ENCODE measurements at regions not wholly inside any gene's neighbourhood (a gene's known extent, or its start where the extent isn't known, plus 50 kb on each side); places are given as distances from the start of the nearest gene placed in this dataset.

GRCh38 chr9:29802454-29802853, 2229.2 kb upstream of the C9orf72 start:
- H2BK5ac ChIP-seq (ENCODE audit: low read depth, low read length): no peak overlapping the region
- DNase-seq (ENCODE audit: low read depth in 1 of 2, low spot score in 2 of 2) (no peak), FAIRE-seq (no peak)
- no peaks in the 10 kb centered on the region for H3K79me2 ChIP-seq (ENCODE audit: control insufficient read depth in 1 of 2, insufficient read depth in 2 of 2, low read length in 2 of 2)
- ChIA-PET CTCF (ENCODE audit: partially characterized antibody) (no interaction called here), POLR2A (ENCODE audit: partially characterized antibody) (no interaction called here)
- H2BK15ac ChIP-seq (ENCODE audit: low read length): no peak overlapping the region
- H3K4ac ChIP-seq (replicated peaks; ENCODE audit: insufficient read length, low read depth, low read length): no peak overlapping the region
- no peak overlapping the region for H3K27ac ChIP-seq (ENCODE audit: low read depth, low read length)
- H3K9me3 ChIP-seq (ENCODE audit: insufficient read depth in 2 of 2, low read depth in 1 of 2, low read length in 1 of 2): no peaks in the 10 kb centered on the region
- H4K91ac ChIP-seq (replicated peaks; ENCODE audit: insufficient read length, low read length): no peak overlapping the region
- H2AK5ac ChIP-seq (ENCODE audit: low read depth, low read length): no peak overlapping the region
- no peak overlapping the region for H4K5ac ChIP-seq (ENCODE audit: insufficient read length, low read depth, low read length)
- no peak overlapping the region for H3K4me2 ChIP-seq (ENCODE audit: insufficient read depth in 1 of 2, low read depth in 2 of 2, low read length in 2 of 2)
- no peaks in the 10 kb centered on the region for H3K27me3 ChIP-seq (replicated peaks in 1 of 4; ENCODE audit: control insufficient read depth in 3 of 4, extremely low read depth in 1 of 4, insufficient read depth in 3 of 4, low read length in 3 of 4)
- H2BK20ac ChIP-seq (ENCODE audit: low read length): no peak overlapping the region
- H2AFZ ChIP-seq (ENCODE audit: low read length): no peak overlapping the region; the same call in 1 of the 2 replicates
- no peak overlapping the region for H3K9ac ChIP-seq (replicated peaks in 1 of 4; ENCODE audit: extremely low read depth in 1 of 4, low read depth in 3 of 4, low read length in 3 of 4)
- no peak overlapping the region for H3K56ac ChIP-seq (replicated peaks; ENCODE audit: insufficient read length, low read depth, low read length)
- 98% methylated on average over 3 of the region's 3 CpGs; no CpG with 5 or more reads in 1 of the 2 experiments for WGBS, 2 experiments (ENCODE audit: extremely low coverage in 1 of 2, insufficient coverage in 1 of 2, insufficient read length in 1 of 2, insufficient replicate concordance in 2 of 2, low coverage in 1 of 2, low lambda C conversion rate in 2 of 2, missing lambda C conversion rate in 1 of 2)
- no peak overlapping the region for H3K4me3 ChIP-seq (ENCODE audit: extremely low read depth in 1 of 4, insufficient read depth in 2 of 4, low read depth in 3 of 4, low read length in 4 of 4)
- H2BK120ac ChIP-seq (replicated peaks; ENCODE audit: low read depth, low read length): no peak overlapping the region
- no peak overlapping the region for H4K8ac ChIP-seq (ENCODE audit: extremely low read depth, insufficient read depth, low read length)
- TF ChIP-seq KDM1A (IDR thresholded peaks at IDR 0.05; ENCODE audit: borderline replicate concordance, low read length): no peak
- TF ChIP-seq GABPA (IDR thresholded peaks at IDR 0.05; ENCODE audit: borderline replicate concordance, insufficient read depth, low read length): no peak
- TF ChIP-seq TAF7 (optimal IDR thresholded peaks at IDR 0.05; ENCODE audit: borderline replicate concordance, low read depth, low read length): no peak
- TF ChIP-seq NANOG (IDR thresholded peaks at IDR 0.05; ENCODE audit: insufficient read depth, low read depth, low read length, poor library complexity, severe bottlenecking): no peak
- no peak for TF ChIP-seq RNF2 (IDR thresholded peaks at IDR 0.05; ENCODE audit: borderline replicate concordance, low read depth, low read length, missing control alignments, poor library complexity, severe bottlenecking)
- no peak for TF ChIP-seq CREB1 (IDR thresholded peaks at IDR 0.05)
- TF ChIP-seq MAX (IDR thresholded peaks at IDR 0.05): no peak
- TF ChIP-seq ZNF274 (IDR thresholded peaks at IDR 0.05; ENCODE audit: borderline replicate concordance, extremely low read depth, low read length): no peak
- no peak for TF ChIP-seq YY1 (IDR thresholded peaks at IDR 0.05; ENCODE audit: low read depth, low read length)
- no peak for TF ChIP-seq PHF8 (conservative IDR thresholded peaks at IDR 0.05; ENCODE audit: low read depth, low read length)
- TF ChIP-seq EP300 (IDR thresholded peaks at IDR 0.05; ENCODE audit: borderline replicate concordance in 1 of 2, low read depth in 2 of 2, low read length in 2 of 2): no peak
- TF ChIP-seq POLR2A (IDR thresholded peaks at IDR 0.05; ENCODE audit: control extremely low read depth in 1 of 2, low read depth in 2 of 2, low read length in 2 of 2): no peak
- no peak for TF ChIP-seq SIN3A (conservative IDR thresholded peaks at IDR 0.05 in 1 of 2, IDR thresholded peaks at IDR 0.05 in 1 of 2; ENCODE audit: low read depth in 1 of 2, low read length in 2 of 2)
- H3K14ac ChIP-seq (ENCODE audit: insufficient read length): no peak overlapping the region
- no peak overlapping the region for H3K23ac ChIP-seq (ENCODE audit: insufficient read length)
- no peaks in the 10 kb centered on the region for H3K79me1 ChIP-seq (ENCODE audit: low read depth, low read length)
- no peak overlapping the region for H3K18ac ChIP-seq (ENCODE audit: extremely low read depth, low read length)
- no peaks in the 10 kb centered on the region for H3K23me2 ChIP-seq (ENCODE audit: low read depth, low read length)
- 0 out of 7 replicates have a peak, but pooled peaks cover 0 to 3% (median 0%) of the 10 kb centered on the region in 4 experiments for H3K4me1 ChIP-seq (replicated peaks in 1 of 4; ENCODE audit: control insufficient read depth in 3 of 4, insufficient read depth in 4 of 4, low read length in 3 of 4)
- no peaks in the 10 kb centered on the region for H3K36me3 ChIP-seq (ENCODE audit: control insufficient read depth in 2 of 4, insufficient read depth in 4 of 4, low read length in 3 of 4)
- no peaks in the 10 kb centered on the region for H4K20me1 ChIP-seq (replicated peaks in 1 of 2; ENCODE audit: control insufficient read depth in 1 of 2, insufficient read depth in 2 of 2, low read length in 2 of 2)
- H2BK12ac ChIP-seq (ENCODE audit: low read depth, low read length): no peak overlapping the region
